SK-N-SH (cell line): ENCODE measurements at regions not wholly inside any gene's neighbourhood (a gene's known extent, or its start where the extent isn't known, plus 50 kb on each side); places are given as distances from the start of the nearest gene placed in this dataset.
A peak's percentile ranks its signal among the peaks of the same experiment; 100 is the strongest.

ENCODE experiments used
- CTCF ChIA-PET: fragments of 300-600, 350-600 bp; formaldehyde crosslinking; extraction: SDS; loops from one replicate; lab custom pipeline; 2021; lab: Yijun Ruan, JAX
- POLR2A ChIA-PET: fragments of 350-600 bp; sonication (Branson Sonifier 250); formaldehyde crosslinking; extraction: SDS; loops from one replicate; lab custom pipeline; 2020; ENCODE audit warnings: antibody characterized with exemption, inconsistent platforms; lab: Yijun Ruan, JAX
- DNase-seq: peaks from one replicate; pipeline ENCODE4 v3.0.0; 2012
- H2AFZ ChIP-seq: fragments of 200-600 bp; sonication (generic); 2 replicates; pipeline ENCODE4 v1.8.1; 2016; ENCODE audit warnings: antibody characterized with exemption, mild to moderate bottlenecking, low read depth
- H3F3A ChIP-seq: fragments of 200-600 bp; sonication (generic); replicated peaks from 2 replicates; pipeline ENCODE3; 2016; ENCODE audit warnings: antibody characterized with exemption, mild to moderate bottlenecking; ENCODE audit not compliant: insufficient read depth
- H3K27ac ChIP-seq, 2 experiments: fragments of 200-500 bp in 1 of 2; fragments of 200-600 bp in 1 of 2; sonication (Bioruptor generic) in 1 of 2; sonication (generic), shearing (Covaris generic) in 1 of 2; 2 replicates each; pipeline versions ENCODE4 v1.5.1 to v1.6.1; 2014 to 2016; ENCODE audit warnings: low read depth in 2 of 2, inconsistent platforms in 1 of 2, low read length in 1 of 2, mild to moderate bottlenecking in 1 of 2, mixed read lengths in 1 of 2
- H3K27me3 ChIP-seq: fragments of 200-600 bp; sonication (generic), shearing (Covaris generic); 2 replicates; pipeline ENCODE4 v1.6.1; 2016; ENCODE audit warnings: mixed run types; ENCODE audit not compliant: insufficient read depth
- H3K36me3 ChIP-seq, 2 experiments: fragments of 200-500 bp in 1 of 2; fragments of 200-600 bp in 1 of 2; sonication (Bioruptor generic) in 1 of 2; sonication (generic) in 1 of 2; replicated peaks in 1 of 2; 2 replicates each; pipeline versions ENCODE3 to v1.5.1; 2014 to 2016; ENCODE audit warnings: low read length in 1 of 2, mild to moderate bottlenecking in 1 of 2; ENCODE audit not compliant: insufficient read depth in 2 of 2, control insufficient read depth in 1 of 2
- H3K4me1 ChIP-seq, 2 experiments: fragments of 200-500 bp in 1 of 2; fragments of 200-600 bp in 1 of 2; sonication (Bioruptor generic) in 1 of 2; sonication (generic), shearing (Covaris generic) in 1 of 2; 2 replicates each; pipeline versions ENCODE4 v1.5.1 to v1.6.1; 2014 to 2016; ENCODE audit warnings: low read depth in 1 of 2, low read length in 1 of 2, mixed run types in 1 of 2; ENCODE audit not compliant: insufficient read depth in 2 of 2, control insufficient read depth in 1 of 2
- H3K4me2 ChIP-seq: fragments of 200-600 bp; sonication (generic), shearing (Covaris generic); 2 replicates; pipeline ENCODE4 v1.6.1; 2017; ENCODE audit warnings: mixed run types
- H3K4me3 ChIP-seq, 2 experiments: fragments of 200-500 bp in 1 of 2; fragments of 200-600 bp in 1 of 2; sonication (Bioruptor generic) in 1 of 2; sonication (generic), shearing (Covaris generic) in 1 of 2; 2 replicates each; pipeline versions ENCODE4 v1.5.1 to v1.8.1; 2014 to 2016; ENCODE audit warnings: low read depth in 2 of 2, inconsistent platforms in 1 of 2, low read length in 1 of 2, mild to moderate bottlenecking in 1 of 2, mixed read lengths in 1 of 2, moderate library complexity in 1 of 2
- H3K79me2 ChIP-seq: fragments of 200-600 bp; sonication (generic); 2 replicates; pipeline ENCODE4 v1.8.1; 2017; ENCODE audit warnings: mild to moderate bottlenecking; ENCODE audit not compliant: insufficient read depth
- H3K9ac ChIP-seq: fragments of 200-600 bp; sonication (generic); 2 replicates; pipeline ENCODE4 v1.6.1; 2017; ENCODE audit warnings: mixed run types
- H3K9me2 ChIP-seq: fragments of 200-600 bp; sonication (generic); 2 replicates; pipeline ENCODE4 v1.6.1; 2017; ENCODE audit warnings: mixed run types
- H3K9me3 ChIP-seq: fragments of 200-600 bp; sonication (generic); 2 replicates; pipeline ENCODE4 v1.6.1; 2017; ENCODE audit warnings: mixed run types, mild to moderate bottlenecking, moderate library complexity
- H4K20me1 ChIP-seq: fragments of 200-600 bp; sonication (generic); 2 replicates; pipeline ENCODE4 v1.6.1; 2017; ENCODE audit warnings: mild to moderate bottlenecking, mixed run types; ENCODE audit not compliant: insufficient read depth
- EP300 ChIP-seq, 2 experiments: IDR thresholded peaks; 2 replicates each; pipeline versions ENCODE4 v1.4.0 to v1.6.1; 2012; ENCODE audit warnings: borderline replicate concordance in 1 of 2, low read depth in 1 of 2, low read length in 1 of 2
- EZH2phosphoT487 ChIP-seq: fragments of 200-600 bp; sonication (generic); IDR thresholded peaks from 2 replicates; pipeline ENCODE4 v1.6.1; 2017; ENCODE audit warnings: low read depth, mixed run types, mild to moderate bottlenecking, antibody characterized with exemption, moderate library complexity, borderline replicate concordance
- FOXJ3 ChIP-seq: sonication (generic); formaldehyde crosslinking; IDR thresholded peaks from 2 replicates; pipeline ENCODE4 v1.5.1; 2020; ENCODE audit warnings: mild to moderate bottlenecking, missing genetic modification reagents
- FOXM1 ChIP-seq: IDR thresholded peaks from 2 replicates; pipeline ENCODE4 v1.4.0; 2012; ENCODE audit warnings: low read depth, mild to moderate bottlenecking
- GABPA ChIP-seq: IDR thresholded peaks from 2 replicates; pipeline ENCODE4 v1.4.0; 2012; ENCODE audit warnings: low read depth, mild to moderate bottlenecking
- JUND ChIP-seq: IDR thresholded peaks from 2 replicates; pipeline ENCODE4 v1.4.0; 2012
- MEF2A ChIP-seq: IDR thresholded peaks from 2 replicates; pipeline ENCODE4 v1.4.0; 2012; ENCODE audit warnings: low read depth, borderline replicate concordance
- POLR2AphosphoS5 ChIP-seq: IDR thresholded peaks from 2 replicates; pipeline ENCODE4 v1.6.1; 2012; ENCODE audit warnings: low read depth, low read length
- RAD21 ChIP-seq: IDR thresholded peaks from 2 replicates; pipeline ENCODE4 v1.6.1; 2012; ENCODE audit warnings: mild to moderate bottlenecking, low read length
- RCOR1 ChIP-seq: fragments of 150-350 bp; IDR thresholded peaks from 2 replicates; pipeline ENCODE4 v1.6.1; 2017; ENCODE audit warnings: antibody characterized with exemption, low read length
- RFX5 ChIP-seq: IDR thresholded peaks from 2 replicates; pipeline ENCODE4 v1.6.1; 2012; ENCODE audit warnings: mild to moderate bottlenecking, improper control_type of control experiment, low read length
- RXRA ChIP-seq: IDR thresholded peaks from 2 replicates; pipeline ENCODE4 v1.4.0; 2012; ENCODE audit warnings: low read depth, mild to moderate bottlenecking, borderline replicate concordance
- TAF1 ChIP-seq: IDR thresholded peaks from 2 replicates; pipeline ENCODE4 v1.6.1; 2012; ENCODE audit warnings: low read depth, mild to moderate bottlenecking, low read length, moderate library complexity, borderline replicate concordance
- TCF12 ChIP-seq: IDR thresholded peaks from 2 replicates; pipeline ENCODE4 v1.4.0; 2012
- WGBS: methylation state at CpG from one replicate; pipeline ENCODE4 v1.1.6; 2017; ENCODE audit warnings: low lambda C conversion rate; 5-methylcytosine and 5-hydroxymethylcytosine counted together
- TF ChIP-seq, protein P1 (sequence below): fragments of 150-350 bp; IDR thresholded peaks from 2 replicates; pipeline ENCODE4 v1.6.1; 2017; ENCODE audit warnings: antibody characterized with exemption, low read length, low read depth, borderline replicate concordance
- TF ChIP-seq, protein P2 (sequence below): IDR thresholded peaks from 2 replicates; pipeline ENCODE4 v1.4.0; 2012; ENCODE audit warnings: low read depth, borderline replicate concordance

DNA sequence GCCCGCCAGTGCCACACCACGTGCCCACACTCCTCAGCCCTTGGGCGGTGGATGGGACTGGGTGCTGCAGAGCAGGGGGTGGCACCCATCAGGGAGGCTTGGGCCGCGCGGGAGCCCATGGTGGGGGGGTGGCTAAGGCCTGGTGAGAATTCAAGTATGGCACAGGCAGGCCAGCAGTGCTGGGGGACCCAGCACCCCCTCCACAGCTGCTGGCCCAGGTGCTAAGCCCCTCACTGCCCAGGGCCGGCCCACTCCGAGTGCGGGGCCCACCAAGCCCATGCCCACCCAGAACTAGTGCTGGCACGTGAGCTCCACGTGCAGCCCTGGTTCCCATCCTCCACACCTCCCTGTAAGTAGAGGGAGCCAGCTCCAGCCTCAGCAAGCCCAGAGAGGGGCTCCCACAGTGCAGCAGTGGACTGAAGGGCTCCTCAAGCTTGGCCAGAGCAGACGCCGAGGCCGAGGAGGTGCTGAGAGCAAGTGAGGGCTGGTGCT, 1091.1 kb upstream of the GJE1 start:
- no peak overlapping the region for H2AFZ ChIP-seq
- no peak for TF ChIP-seq RXRA
- POLR2A ChIA-PET: no interaction called here

DNA sequence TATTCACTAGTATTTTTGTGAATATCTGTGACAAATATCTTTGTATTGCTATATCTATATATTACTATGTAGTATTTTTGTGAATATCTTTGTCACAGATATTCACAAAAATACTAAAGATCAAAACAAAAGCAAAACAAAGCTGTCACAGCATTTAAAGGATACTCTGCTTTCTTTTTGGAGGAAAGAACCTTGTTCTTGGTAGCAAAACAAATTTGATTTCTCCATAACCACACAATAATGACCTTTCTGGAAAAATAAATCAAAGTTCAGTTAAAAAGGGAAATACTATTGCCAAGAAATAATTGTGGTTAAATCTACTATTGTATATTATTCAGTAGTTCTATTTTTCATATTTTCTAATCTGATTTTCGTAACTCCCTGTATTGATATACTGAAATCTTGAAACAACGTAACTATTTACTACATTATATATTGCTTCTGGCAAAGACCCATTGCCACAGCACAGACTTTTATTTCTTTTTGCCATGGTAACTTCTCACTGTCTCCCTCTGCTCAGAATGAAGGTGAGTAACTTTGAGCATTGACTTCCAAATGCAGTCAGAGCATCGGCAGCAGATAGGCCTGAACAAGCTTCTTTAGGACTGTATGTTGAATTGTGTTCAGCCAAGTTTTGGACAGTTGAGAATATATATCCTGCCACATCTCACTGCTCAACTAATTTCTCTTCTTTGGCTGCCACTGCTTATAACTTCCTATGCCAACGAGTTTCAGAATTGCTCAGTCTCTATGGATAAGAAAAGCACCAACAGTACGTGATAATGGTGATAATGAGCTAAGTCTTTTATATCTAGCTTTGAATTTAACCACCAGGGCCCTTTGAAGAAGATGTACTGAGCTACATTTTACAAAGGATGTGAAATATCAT, 1097.2 kb upstream of the GJE1 start:
- peak overlapping the region; percentile 78 for H2AFZ ChIP-seq
- 19% methylated on average over 5 of the region's 5 CpGs for WGBS
- CTCF ChIA-PET: no interaction called here

More for the DNA sequence above, 1091.1 kb upstream of the GJE1 start:
- no peaks in the 10 kb centered on the region for H3K9me2 ChIP-seq
- 25% methylated on average over 4 of the region's 14 CpGs for WGBS
- no peaks in the 10 kb centered on the region for H4K20me1 ChIP-seq
- no peaks in the 10 kb centered on the region for H3K27me3 ChIP-seq
- no peak for DNase-seq
- no peaks in the 10 kb centered on the region; the same call in 1 of the 2 replicates for H3K9me3 ChIP-seq
- CTCF ChIA-PET: interaction anchor here (1.4 kb wide), 1 partner anchor 10 kb away, joined by 4 read pairs; no protein-coding TSS in a partner anchor
- H3K27ac ChIP-seq: no peak overlapping the region
- no peaks in the 10 kb centered on the region for H3F3A ChIP-seq
- H3K36me3 ChIP-seq: no peaks in the 10 kb centered on the region
- H3K9ac ChIP-seq: no peak overlapping the region
- H3K4me3 ChIP-seq: no peak overlapping the region
- no peaks in the 10 kb centered on the region for H3K79me2 ChIP-seq
- H3K4me2 ChIP-seq: no peak overlapping the region
- no peaks in the 10 kb centered on the region for H3K4me1 ChIP-seq

DNA sequence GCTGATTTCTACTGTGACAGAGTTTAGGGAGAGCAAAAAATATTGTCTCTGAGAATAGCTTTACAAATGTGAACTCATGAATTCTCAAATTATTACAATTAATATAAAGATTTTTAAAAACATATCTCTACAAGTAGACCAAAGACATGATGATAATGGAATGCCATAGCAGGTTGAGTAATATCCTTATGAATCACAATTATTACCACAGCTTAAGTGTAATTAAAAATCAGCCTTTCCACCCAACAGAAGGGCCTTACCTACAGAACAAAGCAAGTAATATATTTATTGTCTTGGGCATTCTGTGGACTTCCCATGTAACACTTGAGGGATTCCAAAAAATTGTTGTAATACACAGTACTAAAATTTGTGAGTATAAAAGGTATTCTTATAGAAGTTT, 1099.6 kb upstream of the GJE1 start:
- TF ChIP-seq RAD21: no peak
- no peak for TF ChIP-seq POLR2AphosphoS5
- no peak for TF ChIP-seq EZH2phosphoT487
- no peak for TF ChIP-seq TCF12
- TF ChIP-seq, protein P1, sequence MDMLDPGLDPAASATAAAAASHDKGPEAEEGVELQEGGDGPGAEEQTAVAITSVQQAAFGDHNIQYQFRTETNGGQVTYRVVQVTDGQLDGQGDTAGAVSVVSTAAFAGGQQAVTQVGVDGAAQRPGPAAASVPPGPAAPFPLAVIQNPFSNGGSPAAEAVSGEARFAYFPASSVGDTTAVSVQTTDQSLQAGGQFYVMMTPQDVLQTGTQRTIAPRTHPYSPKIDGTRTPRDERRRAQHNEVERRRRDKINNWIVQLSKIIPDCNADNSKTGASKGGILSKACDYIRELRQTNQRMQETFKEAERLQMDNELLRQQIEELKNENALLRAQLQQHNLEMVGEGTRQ: no peak
- TF ChIP-seq TAF1: no peak
- TF ChIP-seq MEF2A: no peak
- no peak for TF ChIP-seq FOXM1
- TF ChIP-seq, protein P2, sequence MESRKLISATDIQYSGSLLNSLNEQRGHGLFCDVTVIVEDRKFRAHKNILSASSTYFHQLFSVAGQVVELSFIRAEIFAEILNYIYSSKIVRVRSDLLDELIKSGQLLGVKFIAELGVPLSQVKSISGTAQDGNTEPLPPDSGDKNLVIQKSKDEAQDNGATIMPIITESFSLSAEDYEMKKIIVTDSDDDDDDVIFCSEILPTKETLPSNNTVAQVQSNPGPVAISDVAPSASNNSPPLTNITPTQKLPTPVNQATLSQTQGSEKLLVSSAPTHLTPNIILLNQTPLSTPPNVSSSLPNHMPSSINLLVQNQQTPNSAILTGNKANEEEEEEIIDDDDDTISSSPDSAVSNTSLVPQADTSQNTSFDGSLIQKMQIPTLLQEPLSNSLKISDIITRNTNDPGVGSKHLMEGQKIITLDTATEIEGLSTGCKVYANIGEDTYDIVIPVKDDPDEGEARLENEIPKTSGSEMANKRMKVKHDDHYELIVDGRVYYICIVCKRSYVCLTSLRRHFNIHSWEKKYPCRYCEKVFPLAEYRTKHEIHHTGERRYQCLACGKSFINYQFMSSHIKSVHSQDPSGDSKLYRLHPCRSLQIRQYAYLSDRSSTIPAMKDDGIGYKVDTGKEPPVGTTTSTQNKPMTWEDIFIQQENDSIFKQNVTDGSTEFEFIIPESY: no peak
- TF ChIP-seq JUND: no peak
- TF ChIP-seq FOXJ3 (CRISPR knock-in tag): no peak
- TF ChIP-seq RFX5: no peak
- no peak for TF ChIP-seq GABPA
- no peak for TF ChIP-seq EP300 (IDR thresholded peaks at IDR 0.05; ENCODE audit: borderline replicate concordance in 1 of 2, low read depth in 1 of 2, low read length in 1 of 2)
- TF ChIP-seq RCOR1: no peak
- TF ChIP-seq, all 33 proteins: peak for 0
- POLR2A ChIA-PET: no interaction called here

More for the DNA sequence above, 1097.2 kb upstream of the GJE1 start:
- Histone ChIP-seq H3K9me3 (no peaks in the 10 kb centered on the region), H3K36me3 (no peaks in the 10 kb centered on the region), H3K27ac (no peak overlapping the region)
- TF ChIP-seq TCF12: no peak
- TF ChIP-seq, all 33 proteins: peak for 0
- Histone ChIP-seq H3K79me2 (no peaks in the 10 kb centered on the region), H3K9ac (no peak overlapping the region), H3K27me3 (no peaks in the 10 kb centered on the region), H4K20me1 (no peaks in the 10 kb centered on the region), H3K4me1 (no peaks in the 10 kb centered on the region), H3K4me3 (no peak overlapping the region), H3F3A (no peaks in the 10 kb centered on the region), H3K9me2 (no peaks in the 10 kb centered on the region), H3K4me2 (no peak overlapping the region)
- DNase-seq: no peak
- POLR2A ChIA-PET: no interaction called here

More for the DNA sequence above, 1099.6 kb upstream of the GJE1 start:
- Histone ChIP-seq H3K9me2 (no peaks in the 10 kb centered on the region), H3K9ac (no peak overlapping the region), H3K4me2 (no peak overlapping the region), H3K27ac (no peak overlapping the region), H3K79me2 (no peaks in the 10 kb centered on the region), H3K4me1 (no peaks in the 10 kb centered on the region), H3K9me3 (no peaks in the 10 kb centered on the region), H3F3A (no peaks in the 10 kb centered on the region), H2AFZ (no peak overlapping the region), H3K36me3 (no peaks in the 10 kb centered on the region), H3K27me3 (no peaks in the 10 kb centered on the region), H4K20me1 (no peaks in the 10 kb centered on the region), H3K4me3 (no peak overlapping the region)
- no peak for DNase-seq
- CTCF ChIA-PET: no interaction called here
